ENCODE measurements at regions not wholly inside any gene's neighbourhood (a gene's known extent, or its start where the extent isn't known, plus 50 kb on each side); places are given as distances from the start of the nearest gene placed in this dataset.
A peak's percentile ranks its signal among the peaks of the same experiment; 100 is the strongest.

- H3K4me1 ChIP-seq = peaks cover 0 to 50% of the 10 kb centered on the region in 2 donors
- no peaks in the 10 kb centered on the region for H3K36me3 ChIP-seq
- no peak for TF ChIP-seq CTCF (IDR thresholded peaks at IDR 0.05)
- H3K27me3 ChIP-seq = no peaks in the 10 kb centered on the region
- DNase-seq (ENCODE audit: low spot score) = no peak
- peak overlapping the region; percentile 68 to 80 for H3K27ac ChIP-seq
- H3K4me3 ChIP-seq = no peak overlapping the region
- no peaks in the 10 kb centered on the region for H3K9me3 ChIP-seq
Measured at GRCh38 chr9:134214386-134214765, 50.0 kb upstream of the RNU6ATAC start.

GRCh38 chr9:134214766-134215419 is 50.5 kb upstream of the RNU6ATAC start:
- no peak for DNase-seq (ENCODE audit: low spot score)
- H3K4me3 ChIP-seq = no peak overlapping the region
- peaks cover 0 to 44% of the 10 kb centered on the region in 2 donors for H3K4me1 ChIP-seq
- TF ChIP-seq CTCF (IDR thresholded peaks at IDR 0.05) = no peak
- H3K9me3 ChIP-seq = no peaks in the 10 kb centered on the region
- H3K36me3 ChIP-seq = no peaks in the 10 kb centered on the region
- peak overlapping the region; percentile 68 to 80 for H3K27ac ChIP-seq
- H3K27me3 ChIP-seq = no peaks in the 10 kb centered on the region

- peaks cover 0 to 40% of the 10 kb centered on the region in 2 donors for H3K4me1 ChIP-seq
- H3K9me3 ChIP-seq = no peaks in the 10 kb centered on the region
- TF ChIP-seq CTCF (IDR thresholded peaks at IDR 0.05) = no peak
- H3K27ac ChIP-seq = peak overlapping the region; percentile 68 to 80
- no peaks in the 10 kb centered on the region for H3K27me3 ChIP-seq
- no peak for DNase-seq (ENCODE audit: low spot score)
- no peaks in the 10 kb centered on the region for H3K36me3 ChIP-seq
- no peak overlapping the region for H3K4me3 ChIP-seq
Measured at GRCh38 chr9:134215420-134215698, 51.0 kb upstream of the RNU6ATAC start.

GRCh38 chr9:134215699-134216448 is 51.5 kb upstream of the RNU6ATAC start:
- Histone ChIP-seq H3K4me3 (no peak overlapping the region), H3K27me3 (no peaks in the 10 kb centered on the region), H3K9me3 (no peaks in the 10 kb centered on the region), H3K4me1 (peaks cover 0 to 35% of the 10 kb centered on the region in 2 donors), H3K36me3 (no peaks in the 10 kb centered on the region), H3K27ac (peak overlapping the region; percentile 68 to 80)
- no peak for DNase-seq (ENCODE audit: low spot score)
- no peak for TF ChIP-seq CTCF (IDR thresholded peaks at IDR 0.05)

GRCh38 chr9:134216449-134216951 is 52.1 kb upstream of the RNU6ATAC start:
- Histone ChIP-seq H3K9me3 (no peaks in the 10 kb centered on the region), H3K36me3 (no peaks in the 10 kb centered on the region), H3K27ac (peak overlapping the region; percentile 68 to 80), H3K4me3 (no peak overlapping the region), H3K27me3 (no peaks in the 10 kb centered on the region), H3K4me1 (peaks cover 0 to 29% of the 10 kb centered on the region in 2 donors)
- no peak for DNase-seq (ENCODE audit: low spot score)
- no peak for TF ChIP-seq CTCF (IDR thresholded peaks at IDR 0.05)

Data from right atrium auricular region (tissue), 2 donors.